ENCODE measurements at regions not wholly inside any gene's neighbourhood (a gene's known extent, or its start where the extent isn't known, plus 50 kb on each side); places are given as distances from the start of the nearest gene placed in this dataset.
A peak's percentile ranks its signal among the peaks of the same experiment; 100 is the strongest.

DNA sequence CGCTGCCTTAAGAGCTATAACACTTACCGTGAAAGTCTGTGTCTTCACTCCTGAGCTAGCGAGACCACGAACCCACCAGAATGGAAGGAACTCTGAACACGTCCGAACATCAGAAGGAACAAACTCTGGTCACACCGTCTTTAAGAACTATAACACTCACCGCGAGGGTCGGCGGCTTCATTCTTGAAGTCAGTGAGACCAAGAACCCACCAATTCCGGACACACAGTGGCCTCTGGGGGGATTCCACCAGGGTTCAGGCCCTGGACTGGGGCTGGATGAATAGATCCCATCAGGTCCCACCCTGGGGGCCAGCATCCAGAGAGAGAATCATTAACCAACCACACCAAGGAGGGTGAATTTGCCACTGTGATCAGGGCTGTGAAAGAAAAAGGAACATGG lies 55.8 kb upstream of the ATP12A start:
- ATAC-seq (ENCODE audit: low read depth) (no peak), DNase-seq (no peak)
- Mint-ChIP-seq H3K36me3 (peaks cover 4% of the 10 kb centered on the region), H3K4me1 (peaks cover 28% of the 10 kb centered on the region), H3K4me3 (no peak overlapping the region), H3K27me3 (no peaks in the 10 kb centered on the region), H3K27ac (peak overlapping the region; percentile 95), H3K9me3 (peaks cover 2% of the 10 kb centered on the region)
- POLR2A ChIA-PET, result interaction anchor here (0.6 kb wide), 1 partner anchor 485 kb away, joined by 4 read pairs; no protein-coding TSS in a partner anchor

DNA sequence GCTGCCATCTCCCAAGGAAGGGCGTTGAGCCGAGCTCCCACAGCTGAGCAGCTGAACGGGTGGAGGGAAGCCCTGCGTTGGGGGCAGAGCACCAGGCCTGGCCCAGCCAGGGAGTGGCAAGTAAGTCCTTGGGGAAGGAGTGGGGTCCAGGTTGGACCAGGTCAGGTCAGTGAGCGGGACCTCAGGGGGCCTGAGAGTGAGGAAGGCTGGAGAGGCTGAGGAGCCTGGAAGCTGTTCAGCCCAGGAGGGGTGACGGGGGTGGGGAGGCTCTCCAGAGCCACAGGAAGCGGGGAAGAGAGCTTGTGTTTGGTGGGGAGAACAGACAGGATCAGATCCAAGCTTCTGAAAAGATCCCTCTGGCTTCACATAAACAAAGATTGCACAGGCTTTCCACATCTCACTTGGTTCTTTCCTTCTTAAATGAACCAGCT lies 55.4 kb upstream of the ATP12A start:
- Mint-ChIP-seq H3K27ac (peak overlapping the region; percentile 95), H3K36me3 (peaks cover 4% of the 10 kb centered on the region), H3K27me3 (no peaks in the 10 kb centered on the region), H3K4me3 (no peak overlapping the region), H3K4me1 (peaks cover 27% of the 10 kb centered on the region), H3K9me3 (peaks cover 2% of the 10 kb centered on the region)
- POLR2A ChIA-PET, result interaction anchor here (0.6 to 1.6 kb wide), 2 partner anchors 18 to 485 kb away, joined by 4 to 6 read pairs; no protein-coding TSS in a partner anchor
- no peak for ATAC-seq (ENCODE audit: low read depth)
- DNase-seq, result no peak

GRCh38 chr13:24625331-24625731 lies 54.9 kb upstream of the ATP12A start:
- H3K4me1 Mint-ChIP-seq, result peaks cover 26% of the 10 kb centered on the region
- H3K27ac Mint-ChIP-seq, result peak overlapping the region; percentile 95
- peak overlapping the region; percentile 53 for H3K4me3 Mint-ChIP-seq
- POLR2A ChIA-PET, result interaction anchor here (0.6 to 1.6 kb wide), 3 partner anchors 11 to 486 kb away, joined by 3 to 6 read pairs (median 4); no protein-coding TSS in a partner anchor
- peaks cover 2% of the 10 kb centered on the region for H3K9me3 Mint-ChIP-seq
- H3K36me3 Mint-ChIP-seq, result peaks cover 4% of the 10 kb centered on the region
- ATAC-seq (ENCODE audit: low read depth) (no peak), DNase-seq (no peak)
- no peaks in the 10 kb centered on the region for H3K27me3 Mint-ChIP-seq

DNA sequence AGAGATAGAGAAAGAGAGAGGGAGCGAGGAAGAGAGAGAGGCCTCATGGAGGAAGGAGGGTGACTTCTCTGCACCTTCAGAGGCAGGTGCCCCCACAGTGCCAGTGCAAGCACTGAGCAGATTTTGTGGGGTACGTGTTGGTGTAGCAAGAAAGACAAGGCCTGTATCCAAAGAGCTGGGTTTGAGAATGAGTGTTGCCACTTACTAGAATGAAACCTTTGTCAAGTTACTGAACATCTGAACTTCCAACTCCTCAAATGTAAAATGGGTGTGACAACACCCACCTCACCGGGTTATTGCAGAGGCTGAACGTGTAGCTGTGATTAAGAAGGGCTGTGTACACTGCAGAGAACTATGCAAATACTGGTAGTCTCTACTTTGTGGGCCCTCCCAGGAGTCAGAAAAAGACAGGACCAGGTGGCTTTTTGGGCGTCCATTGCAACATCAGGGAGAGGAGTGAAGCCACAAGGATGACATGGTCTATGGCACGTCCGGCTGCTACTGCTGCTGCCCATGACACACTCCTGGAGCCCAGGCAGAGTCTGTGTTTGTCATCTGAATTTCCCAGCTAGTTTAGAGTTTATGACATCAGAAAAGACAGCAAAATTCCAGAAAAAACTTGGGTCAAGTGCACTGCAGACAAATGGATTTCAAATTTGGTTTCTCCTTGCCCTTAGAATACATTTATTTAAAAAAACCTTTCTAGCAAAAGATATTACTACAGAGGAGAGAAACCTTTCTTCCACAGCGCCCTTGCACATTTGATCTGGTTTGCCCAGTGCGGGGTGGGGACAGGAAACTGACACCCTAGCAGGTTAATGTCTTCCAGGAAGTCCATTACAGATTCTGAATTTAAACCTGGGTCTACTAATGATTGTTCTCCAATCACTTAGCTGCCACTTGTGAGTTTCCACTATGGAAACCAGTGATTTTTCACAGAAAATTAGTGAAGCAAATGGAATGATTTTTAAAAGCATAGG lies 54.0 kb upstream of the ATP12A start:
- peaks cover 4% of the 10 kb centered on the region for H3K36me3 Mint-ChIP-seq
- H3K9me3 Mint-ChIP-seq, result peaks cover 6% of the 10 kb centered on the region
- POLR2A ChIA-PET, result interaction anchor here (0.6 to 1.9 kb wide), 5 partner anchors 8 to 422 kb away, joined by 3 to 7 read pairs (median 4); no protein-coding TSS in a partner anchor
- DNase-seq (no peak), ATAC-seq (ENCODE audit: low read depth) (peak; percentile 80)
- H3K27ac Mint-ChIP-seq, result peak overlapping the region; percentile 95
- no peaks in the 10 kb centered on the region for H3K27me3 Mint-ChIP-seq
- H3K4me3 Mint-ChIP-seq, result peak overlapping the region; percentile 43
- H3K4me1 Mint-ChIP-seq, result peaks cover 32% of the 10 kb centered on the region

DNA sequence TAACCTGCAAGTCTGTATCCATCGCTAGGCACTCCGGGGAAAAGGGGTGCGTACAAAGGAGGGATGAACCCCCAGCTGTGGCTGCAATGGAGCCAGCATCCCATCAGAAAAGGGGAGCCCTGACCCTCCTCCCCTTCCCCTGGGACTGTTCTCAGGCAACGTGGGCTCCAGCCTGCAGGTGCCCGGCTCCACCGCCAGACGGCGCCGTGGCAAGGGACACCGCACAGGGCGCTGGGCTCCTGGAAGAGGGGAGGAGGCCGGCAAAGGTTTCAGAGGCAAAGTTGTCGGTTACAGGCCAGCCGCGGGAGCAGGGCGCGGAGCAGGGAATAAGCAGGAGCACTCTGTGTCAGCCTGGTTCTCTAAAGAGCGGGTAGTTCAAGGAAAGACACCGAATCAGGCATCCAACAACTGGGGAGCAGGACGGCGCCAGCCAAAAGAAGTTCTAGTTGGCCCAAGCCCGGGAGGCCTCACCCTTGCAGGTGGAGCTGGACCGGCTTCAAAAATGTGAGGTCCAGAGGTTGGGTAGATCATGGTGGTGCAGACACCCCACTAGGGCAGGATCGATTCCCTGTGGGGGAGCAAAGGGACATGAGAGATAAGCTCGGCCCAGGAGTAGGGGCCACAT lies 53.0 kb upstream of the ATP12A start:
- ATAC-seq (ENCODE audit: low read depth) (no peak), DNase-seq (no peak)
- Mint-ChIP-seq H3K36me3 (peaks cover 4% of the 10 kb centered on the region), H3K27ac (no peak overlapping the region), H3K27me3 (no peaks in the 10 kb centered on the region), H3K4me3 (no peak overlapping the region), H3K9me3 (peaks cover 6% of the 10 kb centered on the region), H3K4me1 (peaks cover 34% of the 10 kb centered on the region)
- POLR2A ChIA-PET, result interaction anchor here (0.7 to 1.9 kb wide), 3 partner anchors 9 to 423 kb away, joined by 3 to 7 read pairs (median 4); no protein-coding TSS in a partner anchor

DNA sequence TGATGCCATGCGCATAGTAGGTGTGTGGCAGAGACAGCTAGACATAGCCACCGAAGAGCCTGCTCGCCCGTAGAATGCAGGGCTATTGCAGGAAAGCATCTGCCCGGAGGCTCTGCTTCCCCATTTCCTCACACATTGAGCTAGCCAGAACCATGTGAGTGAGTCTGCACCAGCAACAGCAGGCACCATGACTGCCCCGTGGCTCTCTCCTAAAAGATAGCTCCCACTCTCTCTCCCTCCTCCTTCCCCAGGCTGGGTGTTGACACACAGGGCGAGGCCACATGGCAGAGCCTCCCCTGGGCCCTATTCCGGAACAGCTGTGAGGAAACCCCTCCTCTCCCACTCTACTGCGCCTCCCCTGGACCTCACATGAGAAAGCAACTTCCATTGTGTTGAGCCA lies 52.3 kb upstream of the ATP12A start:
- ATAC-seq (ENCODE audit: low read depth) (no peak), DNase-seq (no peak)
- H3K9me3 Mint-ChIP-seq, result peaks cover 6% of the 10 kb centered on the region
- no peak overlapping the region for H3K4me3 Mint-ChIP-seq
- H3K27me3 Mint-ChIP-seq, result no peaks in the 10 kb centered on the region
- peaks cover 34% of the 10 kb centered on the region for H3K4me1 Mint-ChIP-seq
- POLR2A ChIA-PET, result interaction anchor here (1.9 kb wide), 1 partner anchor 10 kb away, joined by 7 read pairs; no protein-coding TSS in a partner anchor
- peaks cover 4% of the 10 kb centered on the region for H3K36me3 Mint-ChIP-seq
- peak overlapping the region; percentile 82 for H3K27ac Mint-ChIP-seq

GRCh38 chr13:24629320-24629719 lies 50.9 kb upstream of the ATP12A start:
- ATAC-seq (ENCODE audit: low read depth) (no peak), DNase-seq (no peak)
- Mint-ChIP-seq H3K27me3 (no peaks in the 10 kb centered on the region), H3K27ac (no peak overlapping the region), H3K9me3 (peaks cover 6% of the 10 kb centered on the region), H3K4me3 (no peak overlapping the region), H3K36me3 (peaks cover 4% of the 10 kb centered on the region), H3K4me1 (peaks cover 35% of the 10 kb centered on the region)
- POLR2A ChIA-PET, result interaction anchor here (1.9 kb wide), 1 partner anchor 11 kb away, joined by 5 read pairs; no protein-coding TSS in a partner anchor

- POLR2A ChIA-PET, result interaction anchor here (1.9 kb wide), 1 partner anchor 12 kb away, joined by 5 read pairs; no protein-coding TSS in a partner anchor
- H3K4me3 Mint-ChIP-seq, result no peak overlapping the region
These were observed 50.1 kb upstream of the ATP12A start for GRCh38 chr13:24630121-24630520.

More at GRCh38 chr13:24630121-24630520, 50.1 kb upstream of the ATP12A start:
- ATAC-seq (ENCODE audit: low read depth), result no peak
- no peaks in the 10 kb centered on the region for H3K27me3 Mint-ChIP-seq
- peaks cover 29% of the 10 kb centered on the region for H3K4me1 Mint-ChIP-seq
- no peak for DNase-seq
- H3K9me3 Mint-ChIP-seq, result peaks cover 6% of the 10 kb centered on the region
- H3K36me3 Mint-ChIP-seq, result peaks cover 4% of the 10 kb centered on the region
- H3K27ac Mint-ChIP-seq, result no peak overlapping the region

All from activated naive CD8-positive, alpha-beta T cell treated with anti-CD3 and anti-CD28 coated beads, Interleukin-2, amount 10 ng/mL, durations not matched to agents 7 days and 5 days (primary cell).